DMS53 treated with DMSO at 0.1 percent for 48 hours (cell line): ENCODE measurements at regions not wholly inside any gene's neighbourhood (a gene's known extent, or its start where the extent isn't known, plus 50 kb on each side); places are given as distances from the start of the nearest gene placed in this dataset.
"Not testable (repeated sequence)": the region's sequence is repeated elsewhere in the genome, so short reads cannot be mapped to it uniquely, and the experiment has no call there.

Experiments used
- DNase-seq: peaks from one replicate; lab custom pipeline; 2025; ENCODE audit not compliant: unreplicated experiment; lab: John Stamatoyannopoulos, UW

- DNase-seq = no peak
These were observed 302.3 kb upstream of the AUTS2 start for GRCh38 chr7:69295977-69296376.

DNA sequence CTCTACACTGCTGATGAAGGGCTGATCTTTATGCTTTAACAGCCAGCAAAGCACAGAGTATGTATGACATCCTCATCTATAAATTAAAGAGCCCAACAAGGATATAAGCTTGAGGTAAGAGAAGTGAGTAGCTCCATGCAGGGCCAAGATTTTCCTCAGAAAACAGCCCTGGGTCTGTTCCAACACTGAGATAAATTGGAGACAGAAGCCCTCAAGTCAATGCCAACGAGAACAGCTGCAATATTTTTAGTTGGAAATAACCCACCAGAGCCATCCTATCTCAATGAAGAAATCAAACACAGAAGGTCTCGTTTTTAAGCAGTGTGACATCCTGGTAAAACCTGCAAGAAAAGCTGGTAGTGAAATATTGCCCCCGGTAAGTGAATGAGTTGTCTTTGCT is 297.0 kb upstream of the AUTS2 start:
- DNase-seq = no peak

DNA sequence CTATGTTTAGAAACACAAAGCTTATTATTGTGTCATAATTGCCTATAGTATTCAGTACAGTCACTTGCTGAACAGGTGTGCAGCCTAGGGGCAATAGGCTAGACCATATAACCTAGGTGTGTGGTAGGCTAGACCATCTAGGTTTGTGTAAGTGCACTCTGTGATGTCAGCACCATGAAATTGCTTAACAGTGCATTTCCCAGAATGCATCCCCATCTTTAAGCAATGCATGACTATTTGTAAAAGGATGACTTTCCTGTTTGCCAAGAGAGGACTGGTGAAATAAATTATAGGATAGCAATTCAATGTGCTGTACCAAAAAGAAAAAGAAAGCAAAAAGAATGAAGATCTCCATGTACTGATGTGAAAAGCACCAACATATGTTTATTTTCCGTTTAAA is 288.7 kb upstream of the AUTS2 start:
- no peak for DNase-seq

GRCh38 chr7:69311489-69311888 is 286.8 kb upstream of the AUTS2 start:
- no peak for DNase-seq

GRCh38 chr7:69313852-69314251 is 284.4 kb upstream of the AUTS2 start:
- DNase-seq = not testable (repeated sequence)

GRCh38 chr7:69318794-69319193 is 279.5 kb upstream of the AUTS2 start:
- DNase-seq = no peak

GRCh38 chr7:69328516-69328915 is 269.8 kb upstream of the AUTS2 start:
- DNase-seq = no peak

GRCh38 chr7:69334701-69335100 is 263.6 kb upstream of the AUTS2 start:
- no peak for DNase-seq

DNA sequence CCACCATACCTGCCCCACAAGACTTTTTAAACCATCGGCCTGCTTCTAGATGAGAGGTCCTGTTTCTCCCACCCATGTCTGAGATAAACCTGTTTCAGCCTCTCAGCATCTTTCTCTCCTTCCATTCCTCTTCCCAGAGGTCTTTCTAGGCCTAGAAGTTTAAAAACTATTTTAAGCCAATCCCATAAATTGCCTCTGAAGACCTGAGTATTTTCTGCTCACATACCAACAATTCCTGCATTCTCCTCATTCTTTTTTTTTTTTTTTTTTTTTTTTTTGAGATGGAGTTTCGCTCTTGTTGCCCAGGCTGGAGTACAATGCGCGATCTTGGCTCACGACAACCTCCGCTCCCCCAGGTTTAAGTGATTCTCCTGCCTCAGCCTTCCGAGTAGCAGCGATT is 262.9 kb upstream of the AUTS2 start:
- no peak for DNase-seq

- no peak for DNase-seq
These were observed 261.3 kb upstream of the AUTS2 start for GRCh38 chr7:69336976-69337375.

- DNase-seq = no peak
These were observed 260.1 kb upstream of the AUTS2 start for GRCh38 chr7:69338144-69338543.

DNA sequence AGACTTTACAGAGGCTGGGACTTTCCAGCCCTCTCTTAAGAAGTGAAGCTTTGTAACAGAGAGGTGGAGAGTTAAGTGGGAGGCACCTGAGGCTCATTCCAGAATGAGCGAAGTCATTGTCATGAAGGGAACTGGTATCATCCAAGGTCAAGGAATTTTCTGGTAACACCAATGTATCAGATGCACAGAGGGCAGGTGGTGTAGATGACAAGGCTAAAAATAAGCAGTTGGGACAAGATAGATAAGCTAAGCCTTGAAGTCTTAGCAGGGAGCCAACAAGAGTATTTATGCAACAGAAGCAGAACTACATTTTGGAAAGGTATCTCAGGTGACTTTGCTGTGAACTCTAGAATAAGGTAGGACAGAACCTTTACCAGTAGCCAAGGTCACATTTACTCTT is 257.0 kb upstream of the AUTS2 start:
- DNase-seq = no peak

DNA sequence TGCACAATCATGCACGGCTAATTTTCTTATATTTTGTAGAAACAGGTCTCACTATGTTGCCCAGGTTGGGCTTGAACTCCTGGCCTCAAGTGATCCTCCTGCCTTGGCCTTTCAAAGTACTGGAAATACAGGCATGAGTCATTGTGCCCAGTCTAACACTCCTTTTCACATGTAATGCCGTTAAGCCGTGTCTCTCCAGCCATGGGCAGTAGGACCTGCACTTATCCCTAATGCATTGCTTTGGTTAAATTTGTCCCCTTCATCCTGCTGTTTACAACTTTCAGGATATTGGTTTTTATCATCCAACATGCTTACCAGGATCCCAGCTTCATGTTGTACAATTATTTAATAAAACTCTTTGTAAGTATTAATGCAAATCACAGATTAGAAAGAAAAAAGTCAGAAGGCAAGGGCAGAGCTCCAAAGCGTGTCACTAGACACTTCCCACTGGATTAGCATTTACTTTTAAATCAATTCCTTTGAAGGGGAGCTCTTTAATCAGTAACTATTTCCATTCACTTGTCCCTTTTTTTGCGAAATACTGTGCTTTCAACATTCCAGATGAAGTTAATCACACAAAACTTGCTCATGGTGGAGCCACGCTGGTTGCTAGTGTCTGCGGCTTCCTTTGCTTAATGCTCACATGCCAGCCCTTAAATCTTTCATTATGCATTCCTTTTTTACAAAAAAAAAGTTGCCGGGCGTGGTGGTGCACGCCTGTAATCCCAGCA is 256.0 kb upstream of the AUTS2 start:
- no peak for DNase-seq

- no peak for DNase-seq
These were observed 249.0 kb upstream of the AUTS2 start for GRCh38 chr7:69349291-69349690.

- DNase-seq = no peak
These were observed 240.0 kb upstream of the AUTS2 start for GRCh38 chr7:69358163-69358821.

- DNase-seq = no peak
These were observed 239.1 kb upstream of the AUTS2 start for GRCh38 chr7:69359003-69359700.

DNA sequence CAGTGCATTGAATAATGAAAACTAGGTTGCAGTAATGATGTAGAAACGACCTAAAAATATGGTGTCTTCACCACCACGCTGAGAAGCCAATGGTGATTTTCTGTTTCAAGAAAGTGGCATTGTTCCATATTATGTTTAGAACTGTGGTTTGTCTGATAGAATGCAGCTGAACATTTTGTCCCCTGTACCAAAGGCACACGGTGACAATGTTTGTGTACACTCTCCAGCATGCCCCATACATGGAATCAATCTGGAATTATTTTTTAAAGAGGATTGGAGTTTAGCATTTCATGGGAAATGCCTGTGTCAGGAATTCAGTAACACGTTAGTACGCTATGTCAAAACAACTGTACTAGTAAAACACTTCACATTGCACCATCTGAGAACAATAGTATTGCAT is 237.4 kb upstream of the AUTS2 start:
- no peak for DNase-seq

GRCh38 chr7:69363136-69363535 is 235.1 kb upstream of the AUTS2 start:
- DNase-seq = no peak

- no peak for DNase-seq
These were observed 233.2 kb upstream of the AUTS2 start for GRCh38 chr7:69364813-69365643.

GRCh38 chr7:69365651-69366192 is 232.6 kb upstream of the AUTS2 start:
- DNase-seq = no peak

DNA sequence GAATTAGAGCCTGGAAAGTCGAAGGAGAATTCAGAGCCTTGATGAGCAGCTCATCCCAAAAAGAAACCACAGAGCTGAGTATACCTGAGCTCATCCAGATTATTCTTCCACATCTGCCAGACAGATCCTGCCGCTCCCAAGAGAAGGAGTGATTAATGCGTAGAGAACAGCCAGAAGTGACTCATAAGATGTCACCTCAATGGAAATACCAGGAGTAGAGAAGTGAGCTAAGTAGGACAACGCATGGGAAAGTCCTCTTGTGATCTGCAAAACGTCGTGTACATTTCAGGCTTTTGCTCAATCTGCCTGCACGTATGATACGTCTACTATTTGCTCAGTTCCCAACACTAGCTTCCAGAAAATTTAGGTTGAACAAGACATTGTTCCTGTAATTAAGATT is 230.5 kb upstream of the AUTS2 start:
- no peak for DNase-seq
